Brain microvascular endothelial cell (primary cell): ENCODE measurements at regions not wholly inside any gene's neighbourhood (a gene's known extent, or its start where the extent isn't known, plus 50 kb on each side); places are given as distances from the start of the nearest gene placed in this dataset.

Source experiments
- DNase-seq: peaks from one replicate; pipeline ENCODE4 v3.0.0-alpha.2; 2020
- H3K27ac ChIP-seq: fragments of 250-450 bp; sonication (Bioruptor Pico); 2 replicates; pipeline ENCODE4 v1.5.1; 2020; ENCODE audit warnings: mild to moderate bottlenecking, moderate library complexity
- H3K27me3 ChIP-seq: fragments of 250-450 bp; sonication (Bioruptor Pico); replicated peaks from 2 replicates; pipeline ENCODE4 v1.5.1; 2020; ENCODE audit warnings: mild to moderate bottlenecking
- H3K36me3 ChIP-seq: fragments of 250-450 bp; sonication (Bioruptor Pico); replicated peaks from 2 replicates; pipeline ENCODE4 v1.5.1; 2020; ENCODE audit warnings: mild to moderate bottlenecking
- H3K4me3 ChIP-seq: 2 replicates; pipeline ENCODE4 v1.5.1; 2011; ENCODE audit warnings: low read depth, mild to moderate bottlenecking, control low read depth, low read length, moderate library complexity
- in situ Hi-C: cut with HindIII; loops from 2 replicates; pipeline ENCODE4 v1.10.0; 2017; ENCODE audit warnings: low sequenced_read_pairs, low pct_ligation_motif_present
- TF ChIP-seq, protein P1 (sequence below): IDR thresholded peaks from 2 replicates; pipeline ENCODE4 v1.5.1; 2011; ENCODE audit warnings: low read depth, mild to moderate bottlenecking, moderate library complexity, low read length, control low read depth, inconsistent platforms; ENCODE audit errors: missing control alignments

DNA sequence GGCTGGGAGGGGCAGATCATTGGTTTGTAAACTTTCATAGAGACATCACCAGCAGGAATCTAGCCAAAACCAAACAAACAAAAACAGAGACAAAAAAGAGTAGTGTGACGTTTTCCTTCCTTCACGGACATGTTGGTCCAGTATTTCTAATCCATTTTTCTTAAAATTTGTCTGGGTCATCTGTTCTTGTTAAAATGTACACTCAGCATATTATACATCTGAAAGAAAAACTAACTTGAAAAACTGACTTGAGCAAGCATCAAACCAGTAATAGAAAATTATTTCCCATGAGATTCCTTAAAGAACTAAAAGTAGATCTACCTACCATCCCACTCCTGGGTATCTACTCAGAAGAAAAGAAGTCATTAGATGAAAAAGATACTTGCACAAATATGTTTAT lies 164.2 kb downstream of the KLF6 start:
- no peak for DNase-seq
- TF ChIP-seq, protein P1, sequence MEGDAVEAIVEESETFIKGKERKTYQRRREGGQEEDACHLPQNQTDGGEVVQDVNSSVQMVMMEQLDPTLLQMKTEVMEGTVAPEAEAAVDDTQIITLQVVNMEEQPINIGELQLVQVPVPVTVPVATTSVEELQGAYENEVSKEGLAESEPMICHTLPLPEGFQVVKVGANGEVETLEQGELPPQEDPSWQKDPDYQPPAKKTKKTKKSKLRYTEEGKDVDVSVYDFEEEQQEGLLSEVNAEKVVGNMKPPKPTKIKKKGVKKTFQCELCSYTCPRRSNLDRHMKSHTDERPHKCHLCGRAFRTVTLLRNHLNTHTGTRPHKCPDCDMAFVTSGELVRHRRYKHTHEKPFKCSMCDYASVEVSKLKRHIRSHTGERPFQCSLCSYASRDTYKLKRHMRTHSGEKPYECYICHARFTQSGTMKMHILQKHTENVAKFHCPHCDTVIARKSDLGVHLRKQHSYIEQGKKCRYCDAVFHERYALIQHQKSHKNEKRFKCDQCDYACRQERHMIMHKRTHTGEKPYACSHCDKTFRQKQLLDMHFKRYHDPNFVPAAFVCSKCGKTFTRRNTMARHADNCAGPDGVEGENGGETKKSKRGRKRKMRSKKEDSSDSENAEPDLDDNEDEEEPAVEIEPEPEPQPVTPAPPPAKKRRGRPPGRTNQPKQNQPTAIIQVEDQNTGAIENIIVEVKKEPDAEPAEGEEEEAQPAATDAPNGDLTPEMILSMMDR = no peak
- Histone ChIP-seq H3K4me3 (no peak overlapping the region), H3K27ac (no peak overlapping the region), H3K27me3 (no peaks in the 10 kb centered on the region), H3K36me3 (no peaks in the 10 kb centered on the region)
- in situ Hi-C loops = no loop called here

DNA sequence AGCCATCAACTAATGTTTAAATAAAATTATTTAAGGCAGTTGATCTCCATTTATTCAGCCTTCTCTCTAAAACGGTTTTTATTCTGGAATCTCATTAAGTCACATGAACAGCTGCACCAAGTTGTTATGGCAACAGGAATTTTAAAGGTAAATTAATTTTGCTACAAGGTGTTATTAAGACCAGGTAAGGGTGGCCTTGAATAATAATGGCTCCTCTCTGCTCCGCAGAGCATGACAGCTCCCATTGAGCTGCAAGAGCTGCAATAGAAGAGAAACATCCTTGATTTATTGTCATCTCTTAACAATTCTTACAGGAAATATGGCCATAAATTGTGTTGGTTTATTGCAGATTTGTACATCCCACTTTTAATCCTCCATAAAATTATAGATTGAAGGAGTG lies 165.8 kb downstream of the KLF6 start:
- Histone ChIP-seq H3K27me3 (no peaks in the 10 kb centered on the region), H3K36me3 (no peaks in the 10 kb centered on the region), H3K4me3 (no peak overlapping the region), H3K27ac (no peak overlapping the region)
- in situ Hi-C loops = no loop called here
- TF ChIP-seq, protein P1 = no peak
- DNase-seq = no peak

DNA sequence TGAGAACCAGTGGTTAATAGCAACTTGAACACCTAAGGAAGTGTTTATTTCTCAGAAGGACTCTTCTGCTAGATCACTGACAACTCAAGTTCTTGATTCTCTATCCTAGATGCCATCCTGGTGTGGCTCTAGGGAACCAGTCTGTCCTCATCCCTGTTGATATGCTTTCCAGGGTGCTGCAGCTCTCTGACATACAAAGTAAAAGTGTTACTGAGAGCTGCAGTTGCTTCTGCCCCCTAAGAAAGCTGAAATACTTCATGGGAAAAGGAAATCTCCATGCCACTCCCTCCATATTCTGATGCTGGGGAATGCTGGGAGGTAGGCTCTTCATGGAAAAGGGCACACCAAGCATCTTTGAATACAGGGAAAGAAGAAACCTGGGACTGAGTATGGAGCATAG lies 168.1 kb downstream of the KLF6 start:
- in situ Hi-C loops = no loop called here
- Histone ChIP-seq H3K4me3 (no peak overlapping the region), H3K27me3 (no peaks in the 10 kb centered on the region), H3K36me3 (no peaks in the 10 kb centered on the region), H3K27ac (no peak overlapping the region)
- no peak for DNase-seq
- TF ChIP-seq, protein P1 = no peak

DNA sequence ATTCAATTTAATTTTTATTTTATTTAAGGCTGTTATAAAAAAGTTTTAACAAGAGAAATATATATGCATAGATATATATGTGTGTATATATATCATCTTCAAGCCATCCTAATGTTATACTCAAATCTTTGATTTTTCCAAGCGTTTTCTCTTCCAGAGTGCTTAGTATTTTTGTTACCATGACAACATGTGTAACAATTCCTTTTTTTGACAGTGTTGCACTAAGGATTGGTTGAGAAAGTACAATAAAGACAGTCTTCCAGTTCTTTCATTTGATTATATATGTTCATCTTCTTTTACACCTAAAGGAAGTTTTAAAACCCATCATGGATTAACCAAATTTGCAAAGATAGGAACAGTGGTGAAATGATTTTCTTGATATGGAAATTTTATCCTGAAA lies 171.7 kb downstream of the KLF6 start:
- TF ChIP-seq, protein P1 = no peak
- Histone ChIP-seq H3K4me3 (no peak overlapping the region), H3K36me3 (no peaks in the 10 kb centered on the region), H3K27ac (no peak overlapping the region), H3K27me3 (no peaks in the 10 kb centered on the region)
- in situ Hi-C loops = no loop called here
- no peak for DNase-seq

DNA sequence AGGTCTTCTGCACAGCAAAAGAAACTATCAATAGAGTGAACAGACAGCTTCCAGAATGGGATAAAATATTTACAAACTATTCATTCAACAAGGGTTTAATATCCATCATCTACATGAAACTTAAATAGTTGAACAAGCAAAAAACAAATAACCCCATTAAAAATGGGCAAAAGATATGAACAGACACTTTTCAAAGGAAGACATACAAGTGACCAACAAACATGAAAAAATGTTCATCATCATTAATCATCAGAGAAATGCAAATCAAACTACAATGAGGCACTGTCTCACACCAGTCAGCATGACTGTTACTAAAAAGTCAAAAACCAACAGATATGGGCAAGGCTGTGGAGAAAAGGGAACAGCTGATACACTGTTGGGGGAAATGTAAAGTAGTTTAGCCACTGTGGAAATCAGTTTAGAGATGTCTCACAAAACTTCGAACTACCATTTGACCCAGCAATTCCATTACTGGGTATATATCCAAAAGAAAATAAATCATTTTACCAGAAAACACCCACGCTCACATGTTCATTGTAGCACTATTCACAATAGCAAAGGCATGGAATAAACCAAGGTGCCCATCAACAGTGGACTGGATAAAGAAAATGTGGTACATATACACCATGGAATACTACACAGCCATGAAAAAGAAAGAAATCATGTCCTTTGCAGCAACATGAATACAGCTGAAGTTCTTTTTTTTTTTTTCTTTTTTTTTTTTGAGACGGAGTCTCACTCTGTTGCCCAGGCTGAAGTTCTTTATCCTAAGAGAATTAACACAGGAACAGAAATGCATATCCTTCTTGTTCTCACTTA lies 172.6 kb downstream of the KLF6 start:
- TF ChIP-seq, protein P1 = no peak
- Histone ChIP-seq H3K27ac (no peak overlapping the region), H3K27me3 (no peaks in the 10 kb centered on the region), H3K36me3 (no peaks in the 10 kb centered on the region), H3K4me3 (no peak overlapping the region)
- no peak for DNase-seq
- in situ Hi-C loops = no loop called here

DNA sequence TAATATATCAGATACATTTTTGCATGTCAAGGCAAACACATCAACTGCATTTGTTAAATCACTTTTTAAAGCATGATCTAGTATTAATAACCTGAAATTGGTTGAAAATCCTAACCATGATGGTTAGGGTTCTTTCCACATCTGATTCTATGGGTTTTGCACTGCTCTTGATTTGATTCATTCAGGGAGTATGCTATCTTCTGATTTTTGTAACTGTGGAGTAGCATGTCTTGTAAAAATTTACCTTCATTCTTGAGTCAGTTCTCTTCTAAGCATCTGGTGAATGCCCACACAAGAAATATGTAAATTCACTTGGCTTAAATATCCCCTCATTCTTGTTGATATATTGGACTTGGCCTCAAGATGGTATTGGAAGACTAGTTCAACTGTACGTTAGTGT lies 178.7 kb downstream of the KLF6 start:
- TF ChIP-seq, protein P1 = no peak
- no peaks in the 10 kb centered on the region for H3K27me3 ChIP-seq
- DNase-seq = no peak
- H3K27ac ChIP-seq = no peak overlapping the region
- H3K4me3 ChIP-seq = no peak overlapping the region
- no peaks in the 10 kb centered on the region for H3K36me3 ChIP-seq
- in situ Hi-C loops = no loop called here
